IMR-90 (cell line): ENCODE measurements at regions not wholly inside any gene's neighbourhood (a gene's known extent, or its start where the extent isn't known, plus 50 kb on each side); places are given as distances from the start of the nearest gene placed in this dataset.

Experiments
- ATAC-seq: fragments of 200-7000 bp; cut with Tn5 transposase; 2 replicates; pipeline ENCODE4 v1.9.1; 2020; ENCODE audit warnings: low read depth, mild to moderate bottlenecking, moderate library complexity
- BruUV-seq: library from RNA; stranded (reverse); fragments of 400-500 nt; replicated peaks from 2 replicates; lab custom pipeline; 2021; lab: Mats Ljungman, UMichigan
- CTCF ChIA-PET: fragments of 300-600 bp; formaldehyde crosslinking; extraction: SDS; loops from one replicate; lab custom pipeline; 2021; ENCODE audit warnings: antibody characterized with exemption; lab: Yijun Ruan, JAX
- POLR2A ChIA-PET: fragments of 300-600 bp; sonication (Branson Sonifier 250); formaldehyde crosslinking; loops from one replicate; lab custom pipeline; 2022; ENCODE audit warnings: antibody characterized with exemption; ENCODE audit not compliant: unreplicated experiment; lab: Charles Lee
- DNase-seq: peaks from one replicate; pipeline ENCODE4 v3.0.0; 2013
- H2AFZ ChIP-seq: replicated peaks from 2 replicates; pipeline ENCODE3; 2013; ENCODE audit warnings: low read length, mild to moderate bottlenecking; ENCODE audit not compliant: poor library complexity
- H2AK5ac ChIP-seq: 2 replicates; pipeline ENCODE4 v1.6.1; 2013; ENCODE audit warnings: low read depth, low read length, inconsistent platforms
- H2AK9ac ChIP-seq: replicated peaks from 2 replicates; pipeline ENCODE3; 2013; ENCODE audit warnings: mild to moderate bottlenecking, low read depth, low read length, moderate library complexity; ENCODE audit not compliant: poor library complexity
- H2BK120ac ChIP-seq: 2 replicates; pipeline ENCODE4 v1.6.1; 2013; ENCODE audit warnings: low read depth, low read length, inconsistent platforms
- H2BK15ac ChIP-seq: 3 replicates; pipeline ENCODE4 v1.6.1; 2013; ENCODE audit warnings: low read depth, low read length, inconsistent platforms
- H2BK20ac ChIP-seq: 2 replicates; pipeline ENCODE4 v1.6.1; 2013; ENCODE audit warnings: low read depth, mild to moderate bottlenecking, inconsistent platforms, low read length, moderate library complexity
- H2BK5ac ChIP-seq: 2 replicates; pipeline ENCODE4 v1.6.1; 2013; ENCODE audit warnings: mild to moderate bottlenecking, low read depth, low read length, inconsistent platforms; ENCODE audit not compliant: poor library complexity, severe bottlenecking
- H3K14ac ChIP-seq: replicated peaks from 2 replicates; pipeline ENCODE4 v1.6.1; 2013; ENCODE audit warnings: low read depth, low read length, inconsistent platforms
- H3K18ac ChIP-seq: 2 replicates; pipeline ENCODE4 v1.6.1; 2013; ENCODE audit warnings: low read depth, low read length, control low read depth
- H3K23ac ChIP-seq: 2 replicates; pipeline ENCODE4 v1.6.1; 2013; ENCODE audit warnings: low read depth, low read length, inconsistent platforms
- H3K27ac ChIP-seq: 2 replicates; pipeline ENCODE4 v1.5.1; 2013; ENCODE audit warnings: mild to moderate bottlenecking, control low read depth, low read length; ENCODE audit not compliant: insufficient read depth
- H3K27me3 ChIP-seq: 2 replicates; pipeline ENCODE4 v1.6.1; 2013; ENCODE audit warnings: low read length; ENCODE audit not compliant: control insufficient read depth, insufficient read depth
- H3K36me3 ChIP-seq: 2 replicates; pipeline ENCODE4 v1.6.1; 2013; ENCODE audit warnings: low read length, mixed read lengths; ENCODE audit not compliant: control insufficient read depth, insufficient read depth
- H3K4ac ChIP-seq: 2 replicates; pipeline ENCODE4 v1.6.1; 2013; ENCODE audit warnings: low read depth, low read length, inconsistent platforms
- H3K4me1 ChIP-seq: 2 replicates; pipeline ENCODE4 v1.6.1; 2013; ENCODE audit warnings: low read length, mixed read lengths; ENCODE audit not compliant: control insufficient read depth, insufficient read depth
- H3K4me2 ChIP-seq: 2 replicates; pipeline ENCODE4 v1.6.1; 2013; ENCODE audit warnings: low read depth, mild to moderate bottlenecking, control low read depth, low read length, moderate library complexity
- H3K4me3 ChIP-seq: 2 replicates; pipeline ENCODE4 v1.5.1; 2013; ENCODE audit warnings: low read depth, mild to moderate bottlenecking, control low read depth, low read length, moderate library complexity; ENCODE audit not compliant: insufficient read depth
- H3K56ac ChIP-seq: 2 replicates; pipeline ENCODE4 v1.6.1; 2013; ENCODE audit warnings: low read length, inconsistent platforms; ENCODE audit not compliant: insufficient read depth; ENCODE audit errors: extremely low read depth
- H3K79me1 ChIP-seq, 2 experiments: 2 replicates each; pipeline ENCODE4 v1.6.1; 2013; ENCODE audit warnings: low read length in 2 of 2, inconsistent platforms in 1 of 2, low read depth in 1 of 2
- H3K9ac ChIP-seq: 2 replicates; pipeline ENCODE4 v1.6.1; 2013; ENCODE audit warnings: low read depth, low read length, control low read depth
- H3K9me1 ChIP-seq: 2 replicates; pipeline ENCODE4 v1.6.1; 2013; ENCODE audit warnings: low read length, inconsistent platforms; ENCODE audit not compliant: insufficient read depth
- H3K9me3 ChIP-seq: 2 replicates; pipeline ENCODE4 v1.6.1; 2013; ENCODE audit warnings: low read length; ENCODE audit not compliant: control insufficient read depth, insufficient read depth
- H4K20me1 ChIP-seq: 2 replicates; pipeline ENCODE4 v1.6.1; 2013; ENCODE audit warnings: low read length, inconsistent platforms; ENCODE audit not compliant: insufficient read depth
- H4K5ac ChIP-seq: 2 replicates; pipeline ENCODE4 v1.6.1; 2013; ENCODE audit warnings: mild to moderate bottlenecking, low read depth, low read length, control low read depth
- H4K8ac ChIP-seq, 2 experiments: 2 replicates each; pipeline ENCODE4 v1.6.1; 2013; ENCODE audit warnings: low read depth in 2 of 2, low read length in 2 of 2, control low read depth in 1 of 2, inconsistent platforms in 1 of 2
- H4K91ac ChIP-seq: 2 replicates; pipeline ENCODE4 v1.6.1; 2013; ENCODE audit warnings: low read depth, low read length, inconsistent platforms; ENCODE audit not compliant: insufficient read depth
- BHLHE40 ChIP-seq: fragments of 150-350 bp; IDR thresholded peaks from 2 replicates; pipeline ENCODE4 v1.6.1; 2016; ENCODE audit warnings: mild to moderate bottlenecking, low read depth, low read length
- CEBPB ChIP-seq: IDR thresholded peaks from 2 replicates; pipeline ENCODE4 v1.6.1; 2012; ENCODE audit warnings: low read depth, low read length, improper control_type of control experiment
- CHD1 ChIP-seq: IDR thresholded peaks from 2 replicates; pipeline ENCODE4 v1.6.1; 2012; ENCODE audit warnings: low read depth, low read length, improper control_type of control experiment
- CTCF ChIP-seq: conservative IDR thresholded peaks from 2 replicates; pipeline ENCODE4 v1.5.1; 2012; ENCODE audit warnings: mild to moderate bottlenecking, low read depth, low read length, improper control_type of control experiment
- ELK1 ChIP-seq: fragments of 150-350 bp; IDR thresholded peaks from 2 replicates; pipeline ENCODE4 v1.6.1; 2016; ENCODE audit warnings: low read depth, mild to moderate bottlenecking, low read length, moderate library complexity, borderline replicate concordance
- FOS ChIP-seq: fragments of 150-350 bp; IDR thresholded peaks from 2 replicates; pipeline ENCODE4 v1.6.1; 2016; ENCODE audit warnings: low read depth, low read length
- MAFK ChIP-seq: IDR thresholded peaks from 2 replicates; pipeline ENCODE4 v1.6.1; 2012; ENCODE audit warnings: low read depth, low read length, improper control_type of control experiment
- MAZ ChIP-seq: IDR thresholded peaks from 2 replicates; pipeline ENCODE4 v1.6.1; 2012; ENCODE audit warnings: low read depth, mild to moderate bottlenecking, low read length, improper control_type of control experiment, moderate library complexity, borderline replicate concordance
- MXI1 ChIP-seq: IDR thresholded peaks from 2 replicates; pipeline ENCODE4 v1.6.1; 2012; ENCODE audit warnings: low read depth, mild to moderate bottlenecking, low read length, moderate library complexity, borderline replicate concordance
- NFE2L2 ChIP-seq: fragments of 150-350 bp; IDR thresholded peaks from 2 replicates; pipeline ENCODE4 v1.6.1; 2016; ENCODE audit warnings: low read depth, mild to moderate bottlenecking, low read length
- POLR2A ChIP-seq: IDR thresholded peaks from 2 replicates; pipeline ENCODE4 v1.6.1; 2012; ENCODE audit warnings: mild to moderate bottlenecking, low read depth, low read length
- RAD21 ChIP-seq: IDR thresholded peaks from 2 replicates; pipeline ENCODE4 v1.6.1; 2012; ENCODE audit warnings: low read length, improper control_type of control experiment
- RCOR1 ChIP-seq: IDR thresholded peaks from 2 replicates; pipeline ENCODE4 v1.6.1; 2012; ENCODE audit warnings: mild to moderate bottlenecking, low read length, improper control_type of control experiment; ENCODE audit not compliant: insufficient replicate concordance
- SMC3 ChIP-seq: fragments of 150-350 bp; IDR thresholded peaks from 2 replicates; pipeline ENCODE4 v1.6.1; 2016; ENCODE audit warnings: low read depth, mild to moderate bottlenecking, antibody characterized with exemption, low read length, moderate library complexity
- USF2 ChIP-seq: fragments of 150-350 bp; IDR thresholded peaks from 2 replicates; pipeline ENCODE4 v1.6.1; 2017; ENCODE audit warnings: mild to moderate bottlenecking, antibody characterized with exemption, low read length, low read depth
- WGBS, 2 experiments: methylation state at CpG; one replicate each; pipeline versions ENCODE4 v1.1.5 to v1.1.7; 2013; ENCODE audit warnings: missing lambda C conversion rate in 2 of 2; ENCODE audit not compliant: insufficient read length in 1 of 2; ENCODE audit errors: extremely low coverage in 2 of 2; 5-methylcytosine and 5-hydroxymethylcytosine counted together
- dilution Hi-C: fragments of 300-500 bp; cut with HindIII; formaldehyde crosslinking; loops from one replicate; pipeline ENCODE4 v1.14.3; 2018; ENCODE audit warnings: low sequenced_read_pairs; ENCODE audit not compliant: unreplicated experiment
- in situ Hi-C: fragments of 300-500 bp; cut with MboI; formaldehyde crosslinking; loops from 3 replicates; pipeline ENCODE4 v1.14.3; 2019; ENCODE audit warnings: low sequenced_read_pairs, inconsistent platforms, mixed read lengths
- intact Hi-C: fragments of 100-400 bp; cut with micrococcal nuclease; formaldehyde crosslinking; loops from 2 replicates; pipeline ENCODE4 v1.10.0; 2022

GRCh38 chr5:5953584-5954274, 424.6 kb downstream of the MED10 start:
- Histone ChIP-seq H4K8ac (no peak overlapping the region), H2AFZ (no peak overlapping the region), H4K5ac (no peak overlapping the region), H3K27ac (no peak overlapping the region), H4K91ac (no peak overlapping the region), H3K27me3 (no peaks in the 10 kb centered on the region), H2BK20ac (no peak overlapping the region), H2AK9ac (no peak overlapping the region), H2AK5ac (no peak overlapping the region), H3K23ac (no peak overlapping the region), H3K14ac (no peak overlapping the region), H3K9ac (no peak overlapping the region), H3K4me1 (no peaks in the 10 kb centered on the region), H3K79me1 (no peaks in the 10 kb centered on the region), H4K20me1 (no peaks in the 10 kb centered on the region), H3K4me2 (no peak overlapping the region), H3K4me3 (no peak overlapping the region), H2BK120ac (no peak overlapping the region), H3K9me1 (no peaks in the 10 kb centered on the region), H3K36me3 (no peaks in the 10 kb centered on the region), H2BK15ac (no peak overlapping the region), H3K56ac (no peak overlapping the region), H3K4ac (no peak overlapping the region), H2BK5ac (no peak overlapping the region), H3K9me3 (peaks cover 29% of the 10 kb centered on the region), H3K18ac (no peak overlapping the region)
- ChIA-PET CTCF (no interaction called here), POLR2A (no interaction called here)
- ATAC-seq: no peak
- in situ Hi-C loops: no loop called here
- dilution Hi-C loops: no loop called here
- no TSS peak for BruUV-seq
- DNase-seq: no peak
- WGBS, 2 experiments: 83% methylated on average over 1 of the region's 12 CpGs; no CpG with 5 or more reads in 1 of the 2 experiments
- intact Hi-C loops: no loop called here
- no peak for TF ChIP-seq ELK1
- TF ChIP-seq MAZ: no peak
- no peak for TF ChIP-seq RAD21
- TF ChIP-seq CEBPB: no peak
- TF ChIP-seq CHD1: no peak
- no peak for TF ChIP-seq POLR2A
- no peak for TF ChIP-seq BHLHE40
- no peak for TF ChIP-seq RCOR1
- no peak for TF ChIP-seq CTCF
- TF ChIP-seq MXI1: no peak
- no peak for TF ChIP-seq SMC3
- no peak for TF ChIP-seq USF2
- TF ChIP-seq MAFK: no peak
- TF ChIP-seq FOS: no peak
- no peak for TF ChIP-seq NFE2L2
